Activated CD4-positive, alpha-beta T cell treated with anti-CD3 and anti-CD28 coated beads, Interleukin-2, amount 10 ng/mL, durations not matched to agents 24 days and 14 days (primary cell): ENCODE measurements at regions not wholly inside any gene's neighbourhood (a gene's known extent, or its start where the extent isn't known, plus 50 kb on each side); places are given as distances from the start of the nearest gene placed in this dataset.

Experiments used
- DNase-seq: peaks from one replicate; pipeline ENCODE4 v3.0.0; 2022
- H3K27ac Mint-ChIP-seq: one replicate; pipeline ENCODE4 v1.8.0; 2022; ENCODE audit warnings: mild to moderate bottlenecking, mixed read lengths
- H3K27me3 Mint-ChIP-seq: one replicate; pipeline ENCODE4 v1.8.0; 2022; ENCODE audit warnings: mixed read lengths
- H3K36me3 Mint-ChIP-seq: one replicate; pipeline ENCODE4 v1.8.0; 2022; ENCODE audit warnings: low read depth, mild to moderate bottlenecking, mixed read lengths
- H3K4me1 Mint-ChIP-seq: one replicate; pipeline ENCODE4 v1.8.0; 2021; ENCODE audit warnings: mixed read lengths
- H3K4me3 Mint-ChIP-seq: one replicate; pipeline ENCODE4 v1.8.0; 2022; ENCODE audit warnings: mild to moderate bottlenecking, moderate library complexity, mixed read lengths
- H3K9me3 Mint-ChIP-seq: one replicate; pipeline ENCODE4 v1.8.0; 2021; ENCODE audit warnings: mixed read lengths
- intact Hi-C: fragments of 100-400 bp; cut with micrococcal nuclease; formaldehyde crosslinking; loops from one replicate; pipeline ENCODE4 v1.15.1; 2023

DNA sequence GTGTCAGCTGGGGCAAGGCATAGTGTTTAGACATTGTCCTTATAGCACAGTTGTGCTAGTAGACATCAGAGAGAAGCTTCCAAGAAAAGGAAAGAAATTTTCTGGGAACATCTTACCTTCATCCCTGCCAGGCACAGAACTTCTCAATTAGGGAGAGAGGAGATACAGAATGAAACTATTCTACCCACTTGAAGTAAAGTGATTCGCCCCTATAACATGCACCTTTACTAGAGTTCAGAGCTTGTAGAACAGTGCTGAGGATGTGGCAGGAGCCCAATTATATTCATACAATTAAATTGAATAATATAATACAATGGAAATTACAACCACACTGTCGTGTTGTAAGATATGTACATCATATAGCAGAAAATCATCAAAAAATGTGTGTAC is 1063.9 kb upstream of the CITED2 start:
- Mint-ChIP-seq H3K4me1 (no peaks in the 10 kb centered on the region), H3K36me3 (no peaks in the 10 kb centered on the region), H3K4me3 (no peak overlapping the region), H3K27ac (no peak overlapping the region), H3K27me3 (peaks cover 2% of the 10 kb centered on the region), H3K9me3 (peaks cover 4% of the 10 kb centered on the region)
- no peak for DNase-seq
- intact Hi-C loops, result no loop called here

DNA sequence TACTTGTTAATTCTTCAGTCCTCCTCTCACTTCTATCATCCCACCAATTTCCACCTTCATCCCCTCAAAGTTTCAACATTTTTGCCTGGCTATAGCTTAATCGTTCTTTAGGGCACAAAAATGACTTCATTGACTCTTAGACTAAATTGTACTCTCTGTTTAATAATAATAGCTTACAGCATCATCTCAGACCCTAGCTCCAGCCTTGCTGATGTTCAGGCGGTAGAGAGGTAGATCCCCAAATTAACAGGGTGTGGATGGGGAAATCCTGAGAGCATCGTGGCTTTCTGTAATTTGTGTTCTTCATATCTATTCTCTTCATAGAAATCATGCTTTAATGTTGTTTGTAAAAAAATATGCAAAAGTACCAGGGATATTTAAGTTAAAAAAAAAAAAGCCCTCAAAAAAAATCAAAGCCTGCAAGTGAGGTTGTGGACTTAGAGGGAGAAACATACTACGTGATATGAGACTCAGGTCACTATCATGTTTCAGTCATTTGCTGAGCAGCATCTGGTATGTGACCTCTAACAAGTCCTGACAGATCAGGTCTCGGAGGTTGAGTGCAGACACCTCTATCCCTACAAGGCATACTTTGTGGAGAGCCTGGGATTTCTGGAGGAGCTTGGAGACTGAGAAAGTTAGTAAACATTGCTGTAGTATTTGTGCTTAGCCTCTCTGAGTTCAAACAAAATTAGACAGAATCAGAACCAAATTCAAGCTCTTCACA is 1063.3 kb upstream of the CITED2 start:
- intact Hi-C loops, result no loop called here
- H3K9me3 Mint-ChIP-seq, result peaks cover 4% of the 10 kb centered on the region
- H3K4me3 Mint-ChIP-seq, result no peak overlapping the region
- no peak for DNase-seq
- H3K36me3 Mint-ChIP-seq, result no peaks in the 10 kb centered on the region
- H3K27me3 Mint-ChIP-seq, result peaks cover 2% of the 10 kb centered on the region
- H3K4me1 Mint-ChIP-seq, result no peaks in the 10 kb centered on the region
- no peak overlapping the region for H3K27ac Mint-ChIP-seq

DNA sequence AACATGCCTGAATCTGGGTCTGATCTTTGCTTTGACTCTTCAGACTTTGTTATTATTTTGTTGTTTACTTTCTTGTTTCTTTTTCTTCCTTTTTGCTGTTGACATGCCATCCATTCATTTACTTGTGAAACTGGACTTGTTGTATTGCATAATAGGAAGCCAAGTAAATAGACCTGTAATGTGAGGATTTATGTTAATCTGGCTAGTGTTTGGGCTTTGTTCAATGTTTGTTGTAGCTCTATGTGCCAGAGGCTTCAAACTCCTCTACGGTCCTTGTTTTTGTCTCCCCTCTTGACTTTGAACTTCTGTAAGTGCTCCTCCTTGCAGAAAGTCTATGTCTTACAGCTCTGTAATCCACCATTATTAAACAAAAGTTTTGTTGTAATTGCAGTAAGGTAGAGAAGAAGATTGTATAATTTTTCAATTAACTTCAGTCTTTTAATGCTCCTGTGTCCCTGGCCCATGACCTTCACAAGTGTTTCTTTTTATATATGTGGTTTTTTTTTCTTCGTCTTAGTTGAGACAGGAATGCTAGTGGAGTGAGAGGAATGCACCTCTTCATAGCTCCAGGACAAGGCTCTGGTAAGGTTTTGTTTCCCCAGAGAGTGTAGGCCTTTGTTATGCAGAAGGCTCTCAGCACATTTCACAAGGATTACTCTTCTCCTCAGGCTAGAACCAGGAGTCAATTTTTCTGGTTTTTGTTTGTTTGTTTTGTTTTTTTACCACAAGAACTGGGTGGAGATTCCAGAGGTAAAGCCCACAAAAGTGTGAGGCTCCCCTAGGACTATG is 1061.8 kb upstream of the CITED2 start:
- no peak overlapping the region for H3K27ac Mint-ChIP-seq
- no peak for DNase-seq
- no peaks in the 10 kb centered on the region for H3K36me3 Mint-ChIP-seq
- no peaks in the 10 kb centered on the region for H3K27me3 Mint-ChIP-seq
- H3K4me1 Mint-ChIP-seq, result no peaks in the 10 kb centered on the region
- H3K9me3 Mint-ChIP-seq, result peaks cover 4% of the 10 kb centered on the region
- H3K4me3 Mint-ChIP-seq, result no peak overlapping the region
- intact Hi-C loops, result no loop called here

DNA sequence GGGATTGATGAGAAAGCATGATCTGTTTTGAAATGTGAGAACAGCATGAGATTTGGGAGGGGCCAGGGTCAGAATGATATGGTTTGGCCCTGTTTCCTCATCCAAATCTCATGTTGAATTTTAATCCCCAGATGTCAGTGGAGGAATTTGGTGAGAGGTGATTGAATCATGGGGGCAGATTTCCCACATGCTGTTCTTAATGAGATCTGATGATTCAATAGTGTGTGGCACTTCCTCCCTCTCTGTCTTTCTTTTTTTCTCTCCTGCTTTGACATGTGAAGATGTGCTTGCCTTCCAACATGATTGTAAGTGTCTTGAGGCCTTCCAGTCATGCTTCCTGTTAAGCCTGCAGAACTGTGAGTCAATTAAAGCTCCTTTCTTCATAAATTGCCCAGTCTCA is 1060.3 kb upstream of the CITED2 start:
- Mint-ChIP-seq H3K36me3 (no peaks in the 10 kb centered on the region), H3K27ac (no peak overlapping the region), H3K27me3 (no peaks in the 10 kb centered on the region), H3K4me1 (no peaks in the 10 kb centered on the region), H3K4me3 (no peak overlapping the region), H3K9me3 (peaks cover 4% of the 10 kb centered on the region)
- DNase-seq, result no peak
- intact Hi-C loops, result no loop called here

DNA sequence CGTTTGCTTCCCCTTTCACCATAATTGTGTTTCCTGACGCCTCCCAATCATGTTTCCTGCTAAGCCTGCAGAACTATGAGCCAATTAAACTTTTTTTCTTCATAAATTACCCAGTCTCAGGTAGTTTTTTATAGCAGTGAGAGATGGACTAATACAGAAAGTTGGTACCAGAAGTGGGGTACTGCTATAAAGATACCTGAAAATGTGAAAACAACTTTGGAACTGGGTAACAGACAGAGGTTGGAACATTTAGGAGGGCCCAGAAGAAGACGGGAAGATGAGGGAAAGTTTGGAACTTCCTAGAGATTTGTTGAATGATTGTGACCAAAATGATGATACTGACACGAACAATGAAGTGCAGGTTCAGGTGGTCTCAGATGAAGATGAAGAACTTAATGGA is 1058.6 kb upstream of the CITED2 start:
- Mint-ChIP-seq H3K36me3 (no peaks in the 10 kb centered on the region), H3K27ac (no peak overlapping the region), H3K27me3 (no peaks in the 10 kb centered on the region), H3K4me1 (no peaks in the 10 kb centered on the region), H3K9me3 (peaks cover 4% of the 10 kb centered on the region), H3K4me3 (no peak overlapping the region)
- no peak for DNase-seq
- intact Hi-C loops, result no loop called here

DNA sequence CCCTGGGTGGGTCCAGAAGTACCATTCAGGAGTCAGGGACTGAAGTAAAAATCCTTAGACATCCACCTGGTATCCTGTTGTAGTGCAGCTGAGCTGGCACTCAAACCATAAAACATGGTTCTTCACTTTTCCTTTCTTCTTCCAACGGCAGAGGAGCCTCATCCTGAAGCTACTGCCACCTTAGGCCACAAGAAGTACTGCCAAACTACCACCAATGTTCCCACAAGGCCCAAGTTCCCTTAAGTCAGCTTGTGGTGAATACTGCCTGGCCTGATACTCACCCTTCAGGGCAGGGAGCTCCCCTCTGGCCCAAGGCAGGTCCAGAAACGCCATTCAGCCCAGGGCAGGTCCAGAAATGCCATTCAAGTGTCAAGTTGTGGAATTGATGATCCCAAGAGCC is 1053.4 kb upstream of the CITED2 start:
- intact Hi-C loops, result no loop called here
- no peaks in the 10 kb centered on the region for H3K36me3 Mint-ChIP-seq
- no peak overlapping the region for H3K27ac Mint-ChIP-seq
- no peaks in the 10 kb centered on the region for H3K4me1 Mint-ChIP-seq
- no peak overlapping the region for H3K4me3 Mint-ChIP-seq
- no peaks in the 10 kb centered on the region for H3K9me3 Mint-ChIP-seq
- DNase-seq, result no peak
- no peaks in the 10 kb centered on the region for H3K27me3 Mint-ChIP-seq

DNA sequence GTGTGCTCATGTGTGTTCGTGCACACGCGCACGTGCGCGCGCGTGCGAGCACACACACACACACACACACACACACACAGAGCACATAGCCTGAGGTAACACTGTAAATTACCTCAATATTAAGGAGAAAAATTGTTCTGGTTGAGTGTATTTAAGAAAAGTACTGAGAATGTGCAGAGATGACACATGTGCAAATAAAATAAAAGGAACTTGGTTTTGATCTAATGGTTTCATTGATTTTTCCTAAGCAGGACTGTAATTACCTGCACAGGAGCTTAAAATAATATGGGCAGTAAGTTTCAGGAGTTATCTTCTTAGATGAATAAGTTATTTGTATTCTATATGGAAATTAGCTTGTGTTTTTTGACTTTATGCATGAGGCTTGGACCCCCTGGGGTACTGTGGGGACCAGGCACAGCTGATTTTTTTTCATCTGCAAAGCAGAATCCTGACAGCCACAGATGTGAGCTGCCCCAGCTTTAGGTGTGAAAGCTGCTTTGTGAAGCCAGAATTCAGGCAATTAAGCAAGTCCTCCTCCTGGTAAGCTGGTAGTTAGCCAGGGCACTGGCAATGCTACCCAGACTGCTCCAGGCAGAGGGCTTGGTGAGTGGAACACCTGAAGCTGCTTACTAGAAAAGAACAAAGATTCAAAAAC is 1040.6 kb upstream of the CITED2 start:
- intact Hi-C loops, result no loop called here

DNA sequence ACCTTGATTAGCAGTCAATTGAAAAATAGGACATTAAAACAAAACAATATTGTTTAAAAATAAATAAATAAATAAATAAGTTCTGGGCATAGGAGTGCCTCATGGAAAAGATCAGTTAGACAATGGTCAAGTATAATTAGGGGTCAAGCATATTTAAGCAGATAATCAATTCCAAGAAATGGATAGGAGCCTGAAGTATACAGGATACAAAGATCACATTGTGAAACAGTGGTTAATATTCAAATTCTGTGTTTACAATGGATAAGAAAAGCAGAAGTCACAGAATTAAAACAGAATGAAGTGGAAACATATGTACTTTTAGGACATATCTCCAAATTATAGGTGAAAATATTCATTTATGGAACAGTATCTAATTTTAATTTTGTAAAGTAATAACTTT is 1028.6 kb upstream of the CITED2 start:
- Mint-ChIP-seq H3K9me3 (peaks cover 5% of the 10 kb centered on the region), H3K4me1 (no peaks in the 10 kb centered on the region), H3K4me3 (no peak overlapping the region), H3K36me3 (no peaks in the 10 kb centered on the region), H3K27me3 (no peaks in the 10 kb centered on the region), H3K27ac (no peak overlapping the region)
- DNase-seq, result no peak
- intact Hi-C loops, result no loop called here

More for the DNA sequence above, 1040.6 kb upstream of the CITED2 start:
- no peaks in the 10 kb centered on the region for H3K4me1 Mint-ChIP-seq
- H3K9me3 Mint-ChIP-seq, result no peaks in the 10 kb centered on the region
- no peaks in the 10 kb centered on the region for H3K27me3 Mint-ChIP-seq
- no peak for DNase-seq
- H3K27ac Mint-ChIP-seq, result no peak overlapping the region
- no peaks in the 10 kb centered on the region for H3K36me3 Mint-ChIP-seq
- no peak overlapping the region for H3K4me3 Mint-ChIP-seq

DNA sequence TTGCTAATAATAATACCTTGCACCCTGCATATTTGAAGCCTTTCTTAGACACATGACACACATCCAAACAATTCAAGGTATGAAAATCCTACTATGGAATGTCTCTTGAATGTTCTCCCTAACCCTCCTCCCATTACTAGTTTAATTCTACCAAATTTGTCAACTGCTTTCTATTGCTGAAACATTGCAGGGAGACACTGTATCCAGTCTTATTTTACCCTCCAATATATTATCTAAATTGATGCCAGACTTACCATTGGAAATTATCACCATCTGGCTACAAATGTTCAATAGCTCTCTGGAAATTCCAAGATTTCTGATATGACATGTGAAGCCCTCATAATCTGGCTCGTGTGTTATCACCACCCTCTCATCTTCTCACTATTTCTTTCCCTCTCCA is 1027.3 kb upstream of the CITED2 start:
- no peak for DNase-seq
- H3K4me1 Mint-ChIP-seq, result no peaks in the 10 kb centered on the region
- H3K36me3 Mint-ChIP-seq, result no peaks in the 10 kb centered on the region
- intact Hi-C loops, result no loop called here
- no peak overlapping the region for H3K4me3 Mint-ChIP-seq
- H3K27me3 Mint-ChIP-seq, result no peaks in the 10 kb centered on the region
- H3K27ac Mint-ChIP-seq, result no peak overlapping the region
- H3K9me3 Mint-ChIP-seq, result no peaks in the 10 kb centered on the region

DNA sequence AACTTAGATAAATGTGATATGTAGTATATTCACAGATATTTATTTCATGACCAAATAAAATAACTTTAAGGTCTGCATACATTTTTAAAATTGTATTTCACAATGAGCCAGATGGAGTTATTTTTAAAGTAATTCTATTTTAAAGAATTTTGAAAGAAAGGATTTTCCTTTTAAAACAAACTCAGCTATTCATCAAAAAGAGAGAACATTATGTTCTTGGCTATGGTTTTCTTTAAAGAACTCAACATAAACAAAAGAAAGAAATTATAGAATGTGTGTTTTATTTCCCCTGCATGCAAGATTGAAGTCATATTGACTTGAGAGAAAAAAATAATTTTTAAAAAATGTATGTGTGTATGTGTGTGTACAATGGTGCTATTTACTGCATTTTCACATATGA is 1023.6 kb upstream of the CITED2 start:
- DNase-seq, result no peak
- intact Hi-C loops, result no loop called here
- no peaks in the 10 kb centered on the region for H3K9me3 Mint-ChIP-seq
- H3K27me3 Mint-ChIP-seq, result peaks cover 3% of the 10 kb centered on the region
- no peaks in the 10 kb centered on the region for H3K4me1 Mint-ChIP-seq
- no peaks in the 10 kb centered on the region for H3K36me3 Mint-ChIP-seq
- H3K27ac Mint-ChIP-seq, result no peak overlapping the region
- no peak overlapping the region for H3K4me3 Mint-ChIP-seq

DNA sequence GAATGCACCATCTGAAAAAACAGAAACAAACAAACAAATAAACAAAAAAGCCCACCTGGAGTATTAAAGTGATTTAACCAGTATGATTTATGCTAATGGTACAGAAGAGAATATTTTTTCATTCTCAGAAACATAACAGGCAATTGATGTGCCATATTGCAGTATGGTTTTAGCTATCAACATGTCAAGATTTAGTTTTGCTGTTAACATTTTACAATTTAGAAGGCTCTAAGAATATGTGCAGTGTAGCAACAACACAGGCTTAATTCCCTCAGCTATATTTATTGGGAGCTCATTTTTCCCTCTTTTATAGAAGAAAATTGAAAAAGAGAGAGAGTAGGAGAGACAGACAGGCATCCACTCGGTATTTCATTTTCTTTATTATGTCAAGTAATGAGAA is 1022.7 kb upstream of the CITED2 start:
- Mint-ChIP-seq H3K4me3 (no peak overlapping the region), H3K4me1 (no peaks in the 10 kb centered on the region), H3K27me3 (peaks cover 3% of the 10 kb centered on the region), H3K36me3 (no peaks in the 10 kb centered on the region), H3K27ac (no peak overlapping the region), H3K9me3 (no peaks in the 10 kb centered on the region)
- no peak for DNase-seq
- intact Hi-C loops, result no loop called here

DNA sequence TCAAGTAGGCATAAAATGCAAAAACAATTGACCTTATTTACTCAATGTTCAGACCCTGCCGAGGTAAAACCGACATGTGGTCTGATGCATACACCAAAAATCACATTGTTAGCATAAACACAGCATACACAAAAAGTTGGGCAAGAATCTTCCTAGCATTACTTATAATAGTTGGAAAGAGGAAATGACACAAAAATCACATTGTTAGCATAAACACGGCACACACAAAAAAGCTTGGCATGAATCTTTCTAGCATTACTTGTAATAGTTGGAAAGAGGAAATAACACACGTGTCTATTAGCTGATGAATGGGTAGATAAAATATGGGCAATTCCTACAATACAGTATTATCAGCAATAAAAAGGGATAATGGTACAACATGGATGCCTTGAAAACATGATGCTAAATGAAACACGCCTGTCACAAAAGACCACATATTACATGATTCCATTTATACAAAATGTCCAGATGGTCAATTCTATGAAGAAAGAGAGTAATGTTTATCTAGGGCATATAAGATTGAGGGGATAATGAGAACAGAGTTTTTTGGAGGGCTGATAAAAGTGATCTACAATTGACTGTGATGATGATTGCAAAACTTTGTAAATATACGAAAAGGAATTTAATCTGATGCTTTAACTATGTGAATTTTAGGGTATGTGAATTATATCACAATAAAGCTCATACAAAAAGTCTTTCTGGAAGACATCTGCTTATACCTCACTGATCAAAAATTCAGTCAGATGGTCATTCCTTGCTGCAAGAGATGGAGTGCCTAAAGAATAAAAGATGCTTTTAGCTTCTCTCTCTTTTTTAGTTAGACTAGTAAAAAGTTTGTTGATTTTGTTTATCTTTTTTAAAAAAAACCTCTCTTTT is 1019.5 kb upstream of the CITED2 start:
- Mint-ChIP-seq H3K9me3 (no peaks in the 10 kb centered on the region), H3K4me1 (no peaks in the 10 kb centered on the region), H3K27me3 (peaks cover 3% of the 10 kb centered on the region), H3K36me3 (no peaks in the 10 kb centered on the region), H3K27ac (no peak overlapping the region), H3K4me3 (no peak overlapping the region)
- intact Hi-C loops, result no loop called here
- no peak for DNase-seq

DNA sequence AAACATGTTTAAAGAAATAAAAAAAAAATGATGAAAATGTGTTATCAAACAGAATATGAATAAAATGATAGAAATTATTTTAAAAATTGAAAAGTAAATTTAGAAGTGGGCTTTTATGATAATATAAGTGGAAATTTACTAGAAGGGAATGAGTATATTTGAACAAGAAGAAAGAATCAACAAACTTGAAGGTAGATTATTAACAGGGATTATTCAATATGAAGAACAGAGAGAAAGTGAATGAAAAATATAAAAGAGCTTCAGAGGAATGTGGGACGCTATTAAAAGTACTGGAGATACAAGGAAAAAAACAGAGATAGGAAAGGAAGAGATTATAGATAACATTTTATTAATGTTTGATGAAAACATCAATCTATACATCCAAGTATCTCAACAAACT is 1014.4 kb upstream of the CITED2 start:
- H3K4me1 Mint-ChIP-seq, result no peaks in the 10 kb centered on the region
- peaks cover 8% of the 10 kb centered on the region for H3K9me3 Mint-ChIP-seq
- no peaks in the 10 kb centered on the region for H3K27me3 Mint-ChIP-seq
- H3K27ac Mint-ChIP-seq, result no peak overlapping the region
- H3K4me3 Mint-ChIP-seq, result no peak overlapping the region
- H3K36me3 Mint-ChIP-seq, result no peaks in the 10 kb centered on the region
- no peak for DNase-seq
- intact Hi-C loops, result no loop called here
